Upper lobe of left lung (tissue), 4 donors: ENCODE measurements at regions not wholly inside any gene's neighbourhood (a gene's known extent, or its start where the extent isn't known, plus 50 kb on each side); places are given as distances from the start of the nearest gene placed in this dataset.

Experiments
- POLR2A ChIP-seq, 4 donors: fragments of 450-650 bp; IDR thresholded peaks; one replicate each; pipeline ENCODE4 v1.5.1; 2016 to 2017; ENCODE audit warnings: antibody characterized with exemption in 4 of 4, mild to moderate bottlenecking in 2 of 4
- POLR2AphosphoS5 ChIP-seq, 2 donors: sonication (generic); formaldehyde crosslinking; IDR thresholded peaks; one replicate each; pipeline ENCODE4 v1.5.1; 2017; ENCODE audit warnings: antibody characterized with exemption in 2 of 2
- TF ChIP-seq, protein P1 (sequence below), 6 experiments: fragments of 450-650 bp in 4 of 6; fragments of 200-600 bp in 2 of 6; sonication (generic) in 2 of 6; IDR thresholded peaks; one replicate each; pipeline ENCODE4 v1.5.1; 2016 to 2019; ENCODE audit warnings: antibody characterized with exemption in 6 of 6

DNA sequence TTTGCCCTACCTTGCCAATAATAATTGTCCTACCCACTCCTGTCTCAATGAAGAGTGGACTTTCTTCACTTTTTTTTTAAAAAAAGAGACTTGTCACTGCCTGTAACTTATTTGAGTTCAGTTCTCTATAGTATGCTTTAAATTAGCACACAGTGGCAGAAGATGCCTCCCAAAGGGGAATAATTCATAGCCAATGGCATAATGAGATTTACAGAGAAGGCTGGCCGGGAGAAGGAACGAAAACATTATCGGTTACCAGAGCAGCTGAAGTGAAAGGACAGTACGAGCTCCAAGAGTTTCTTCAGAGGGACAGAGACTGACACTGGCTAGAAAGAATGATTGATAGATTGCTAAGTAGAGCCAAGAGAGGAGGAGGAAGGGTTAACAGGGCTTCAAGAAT, 356.3 kb downstream of the EMP1 start:
- TF ChIP-seq, protein P1, sequence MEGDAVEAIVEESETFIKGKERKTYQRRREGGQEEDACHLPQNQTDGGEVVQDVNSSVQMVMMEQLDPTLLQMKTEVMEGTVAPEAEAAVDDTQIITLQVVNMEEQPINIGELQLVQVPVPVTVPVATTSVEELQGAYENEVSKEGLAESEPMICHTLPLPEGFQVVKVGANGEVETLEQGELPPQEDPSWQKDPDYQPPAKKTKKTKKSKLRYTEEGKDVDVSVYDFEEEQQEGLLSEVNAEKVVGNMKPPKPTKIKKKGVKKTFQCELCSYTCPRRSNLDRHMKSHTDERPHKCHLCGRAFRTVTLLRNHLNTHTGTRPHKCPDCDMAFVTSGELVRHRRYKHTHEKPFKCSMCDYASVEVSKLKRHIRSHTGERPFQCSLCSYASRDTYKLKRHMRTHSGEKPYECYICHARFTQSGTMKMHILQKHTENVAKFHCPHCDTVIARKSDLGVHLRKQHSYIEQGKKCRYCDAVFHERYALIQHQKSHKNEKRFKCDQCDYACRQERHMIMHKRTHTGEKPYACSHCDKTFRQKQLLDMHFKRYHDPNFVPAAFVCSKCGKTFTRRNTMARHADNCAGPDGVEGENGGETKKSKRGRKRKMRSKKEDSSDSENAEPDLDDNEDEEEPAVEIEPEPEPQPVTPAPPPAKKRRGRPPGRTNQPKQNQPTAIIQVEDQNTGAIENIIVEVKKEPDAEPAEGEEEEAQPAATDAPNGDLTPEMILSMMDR (IDR thresholded peaks at IDR 0.05) = no peak
- TF ChIP-seq POLR2A (IDR thresholded peaks at IDR 0.05) (no peak), POLR2AphosphoS5 (IDR thresholded peaks at IDR 0.05) (no peak)
